K562 (cell line): ENCODE measurements at regions not wholly inside any gene's neighbourhood (a gene's known extent, or its start where the extent isn't known, plus 50 kb on each side); places are given as distances from the start of the nearest gene placed in this dataset.

Source experiments
- ATAC-seq: fragments of 200-7000 bp; cut with Tn5 transposase; 3 replicates; pipeline ENCODE4 v1.9.1; 2020; ENCODE audit warnings: moderate library complexity
- BruUV-seq: library from RNA; stranded (reverse); fragments of 400-500 nt; replicated peaks from 2 replicates; lab custom pipeline; 2021; lab: Mats Ljungman, UMichigan
- CTCF ChIA-PET: fragments of 300-600 bp; formaldehyde crosslinking; extraction: SDS; loops from one replicate; lab custom pipeline; 2021; ENCODE audit warnings: low intra/inter-chr PET ratio; lab: Yijun Ruan, JAX
- POLR2A ChIA-PET: fragments of 300-600, 350-650 bp; sonication (Branson Sonifier 250); formaldehyde crosslinking; extraction: SDS; loops from one replicate; lab custom pipeline; 2021; ENCODE audit warnings: antibody characterized with exemption, inconsistent platforms; lab: Yijun Ruan, JAX
- DNase-seq, 4 experiments: peaks; one replicate each; pipeline versions ENCODE4 v3.0.0 to v3.0.0-alpha.2; 2011 to 2018; ENCODE audit warnings: low spot score in 3 of 4, mixed read lengths in 3 of 4; ENCODE audit errors: extremely low read depth in 1 of 4
- FAIRE-seq: peaks from 2 replicates; lab custom pipeline; 2011; peaks lifted over from hg19 to GRCh38; lab: Jason Lieb, UNC
- H2AFZ ChIP-seq: 2 replicates; pipeline ENCODE4 v1.6.0; 2011; ENCODE audit warnings: low read depth, low read length, control low read depth, inconsistent platforms
- H3K27ac ChIP-seq: fragments of 200-600 bp; 3 replicates; pipeline ENCODE4 v1.8.0; 2011; ENCODE audit warnings: low read depth, mild to moderate bottlenecking, control low read depth, inconsistent platforms, low read length, moderate library complexity, mixed read lengths; ENCODE audit errors: extremely low read depth
- H3K27me3 ChIP-seq, 2 experiments: fragments of 300-600 bp in 1 of 2; 2 replicates in 1 of 2; 3 replicates in 1 of 2; pipeline versions ENCODE4 v1.6.0 to v1.8.0; 2011; ENCODE audit warnings: inconsistent platforms in 2 of 2, low read length in 2 of 2, mild to moderate bottlenecking in 1 of 2, mixed read lengths in 1 of 2, moderate library complexity in 1 of 2; ENCODE audit not compliant: control insufficient read depth in 2 of 2, insufficient read depth in 2 of 2
- H3K36me3 ChIP-seq: fragments of 300-600 bp; 3 replicates; pipeline ENCODE4 v1.8.0; 2011; ENCODE audit warnings: mild to moderate bottlenecking, low read length, inconsistent platforms; ENCODE audit not compliant: control insufficient read depth, insufficient read depth
- H3K4me1 ChIP-seq, 2 experiments: fragments of 200-600 bp in 1 of 2; replicated peaks in 1 of 2; 2 replicates in 1 of 2; 3 replicates in 1 of 2; pipeline versions ENCODE4 v1.5.1 to v1.8.0; 2011; ENCODE audit warnings: inconsistent platforms in 2 of 2, low read length in 2 of 2, mild to moderate bottlenecking in 1 of 2, mixed read lengths in 1 of 2, moderate library complexity in 1 of 2; ENCODE audit not compliant: control insufficient read depth in 2 of 2, insufficient read depth in 2 of 2
- H3K4me2 ChIP-seq: 2 replicates; pipeline ENCODE4 v1.6.1; 2011; ENCODE audit warnings: low read length, control low read depth, inconsistent platforms, mixed read lengths; ENCODE audit not compliant: insufficient read depth
- H3K4me3 ChIP-seq: fragments of 200-600 bp; sonication (generic), shearing (Covaris generic); 2 replicates; pipeline ENCODE4 v1.5.1; 2016; ENCODE audit warnings: control low read depth, inconsistent platforms
- H3K79me2 ChIP-seq: fragments of 200-600 bp; 3 replicates; pipeline ENCODE4 v1.8.0; 2011; ENCODE audit warnings: low read length, inconsistent platforms; ENCODE audit not compliant: control insufficient read depth, insufficient read depth
- H3K9ac ChIP-seq, 2 experiments: 2 replicates each; pipeline versions ENCODE4 v1.6.0 to v1.6.1; 2011; ENCODE audit warnings: low read depth in 2 of 2, low read length in 2 of 2, control low read depth in 1 of 2, inconsistent platforms in 1 of 2, mild to moderate bottlenecking in 1 of 2, mixed read lengths in 1 of 2; ENCODE audit not compliant: insufficient read depth in 1 of 2
- H3K9me1 ChIP-seq: one replicate; pipeline ENCODE4 v1.6.0; 2011; ENCODE audit warnings: inconsistent platforms, mild to moderate bottlenecking, low read length, moderate library complexity; ENCODE audit not compliant: control insufficient read depth, insufficient read depth
- H3K9me3 ChIP-seq: replicated peaks from 2 replicates; pipeline ENCODE4 v1.5.1; 2011; ENCODE audit warnings: low read depth, low read length, inconsistent platforms; ENCODE audit not compliant: control insufficient read depth, insufficient read depth
- H4K20me1 ChIP-seq: replicated peaks from 2 replicates; pipeline ENCODE4 v1.6.1; 2011; ENCODE audit warnings: low read length, inconsistent platforms, mixed read lengths; ENCODE audit not compliant: control insufficient read depth, insufficient read depth
- CHD2 ChIP-seq: IDR thresholded peaks from 2 replicates; pipeline ENCODE4 v1.6.1; 2011; ENCODE audit warnings: low read depth, low read length
- HNRNPH1 ChIP-seq: fragments of 200-400 bp; formaldehyde crosslinking; optimal IDR thresholded peaks from 2 replicates; pipeline ENCODE3; 2017; ENCODE audit warnings: low read depth, mild to moderate bottlenecking, low read length, moderate library complexity
- HSF4 ChIP-seq: fragments of 250-450 bp; sonication (Bioruptor Pico); IDR thresholded peaks from 2 replicates; pipeline ENCODE4 v2.1.2; 2022; ENCODE audit warnings: mild to moderate bottlenecking, moderate library complexity, borderline replicate concordance
- MTF1 ChIP-seq: fragments of 250-450 bp; sonication (Bioruptor Pico); IDR thresholded peaks from 2 replicates; pipeline ENCODE4 v1.9.0; 2021; ENCODE audit warnings: moderate library complexity, mild to moderate bottlenecking, inconsistent platforms, borderline replicate concordance
- PTTG1 ChIP-seq: fragments of 450-650 bp; IDR thresholded peaks from 2 replicates; pipeline ENCODE4 v1.6.1; 2016; ENCODE audit warnings: low read depth, mild to moderate bottlenecking, missing genetic modification characterization, missing compliant biosample characterization
- PURB ChIP-seq: sonication (generic); formaldehyde crosslinking; IDR thresholded peaks from 2 replicates; pipeline ENCODE4 v1.9.0; 2021; ENCODE audit warnings: low read depth, mild to moderate bottlenecking, missing genetic modification reagents
- STAT5B ChIP-seq: fragments of 250-450 bp; sonication (Bioruptor Pico); IDR thresholded peaks from 2 replicates; pipeline ENCODE4 v1.8.0; 2021; ENCODE audit warnings: mild to moderate bottlenecking, inconsistent platforms
- WHSC1 ChIP-seq: IDR thresholded peaks from one replicate; pipeline ENCODE4 v1.6.1; 2012; ENCODE audit warnings: low read length, control low read depth, inconsistent platforms
- WGBS: fragments of 100-300 bp; shearing (Covaris generic); methylation state at CpG from one replicate; pipeline ENCODE4 v1.1.6; 2016; ENCODE audit warnings: low coverage, mixed read lengths; ENCODE audit not compliant: insufficient coverage; ENCODE audit errors: missing lambda C conversion rate; 5-methylcytosine and 5-hydroxymethylcytosine counted together
- in situ Hi-C: fragments of 300-500 bp; cut with MboI; formaldehyde crosslinking; loops from 4 replicates; pipeline ENCODE4 v1.15.0; 2018; ENCODE audit warnings: inconsistent platforms, mixed read lengths
- intact Hi-C: fragments of 100-400 bp; cut with micrococcal nuclease; formaldehyde crosslinking; loops from 2 replicates; pipeline ENCODE4 v1.14.2; 2022
- TF ChIP-seq, protein P1 (sequence below): fragments of 450-650 bp; IDR thresholded peaks from 2 replicates; pipeline ENCODE4 v1.6.1; 2017; ENCODE audit warnings: mild to moderate bottlenecking, moderate library complexity
- TF ChIP-seq, protein P2 (sequence below): fragments of 450-650 bp; conservative IDR thresholded peaks from 2 replicates; pipeline ENCODE4 v1.6.1; 2016; ENCODE audit warnings: missing genetic modification characterization, low read depth, mild to moderate bottlenecking, missing compliant biosample characterization, moderate library complexity

DNA sequence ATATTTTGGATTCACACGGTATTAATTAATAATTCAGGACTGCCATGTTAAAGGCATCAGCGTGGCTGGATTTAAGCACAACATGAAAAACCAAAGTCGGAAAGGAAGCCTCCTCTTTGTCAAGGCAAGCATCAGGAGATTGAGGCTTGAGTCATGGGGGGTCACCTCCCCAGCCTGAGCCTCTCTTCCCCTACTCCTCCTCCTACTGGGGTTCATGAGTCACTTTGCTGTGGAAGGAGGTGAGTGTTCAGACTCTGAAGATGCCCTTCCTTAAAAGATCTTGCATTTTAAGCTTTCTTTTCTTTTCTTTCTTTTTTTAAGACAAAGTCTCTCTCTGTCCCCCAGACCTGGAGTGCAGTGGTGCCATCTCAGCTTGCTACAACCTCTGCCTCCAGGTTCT is 235.3 kb upstream of the USP9Y start:
- intact Hi-C loops, result no loop called here
- ChIA-PET CTCF (no interaction called here), POLR2A (no interaction called here)
- H3K4me2 ChIP-seq, result no peak overlapping the region
- H3K4me1 ChIP-seq, result no peaks in the 10 kb centered on the region
- H3K36me3 ChIP-seq, result no peaks in the 10 kb centered on the region
- in situ Hi-C loops, result no loop called here
- H3K9me1 ChIP-seq, result no peaks in the 10 kb centered on the region
- H3K79me2 ChIP-seq, result no peaks in the 10 kb centered on the region
- DNase-seq, result no peak
- no TSS peak for BruUV-seq
- no peaks in the 10 kb centered on the region for H3K27me3 ChIP-seq
- no peaks in the 10 kb centered on the region for H4K20me1 ChIP-seq
- no peak overlapping the region for H3K9ac ChIP-seq
- no peaks in the 10 kb centered on the region for H3K9me3 ChIP-seq
- no CpG with 5 or more reads among the region's 3 CpGs for WGBS
- H3K4me3 ChIP-seq, result no peak overlapping the region
- no peak for TF ChIP-seq HSF4 (CRISPR knock-in tag)
- TF ChIP-seq STAT5B (CRISPR knock-in tag), result no peak
- TF ChIP-seq PTTG1 (tag), result no peak
- TF ChIP-seq, protein P1, sequence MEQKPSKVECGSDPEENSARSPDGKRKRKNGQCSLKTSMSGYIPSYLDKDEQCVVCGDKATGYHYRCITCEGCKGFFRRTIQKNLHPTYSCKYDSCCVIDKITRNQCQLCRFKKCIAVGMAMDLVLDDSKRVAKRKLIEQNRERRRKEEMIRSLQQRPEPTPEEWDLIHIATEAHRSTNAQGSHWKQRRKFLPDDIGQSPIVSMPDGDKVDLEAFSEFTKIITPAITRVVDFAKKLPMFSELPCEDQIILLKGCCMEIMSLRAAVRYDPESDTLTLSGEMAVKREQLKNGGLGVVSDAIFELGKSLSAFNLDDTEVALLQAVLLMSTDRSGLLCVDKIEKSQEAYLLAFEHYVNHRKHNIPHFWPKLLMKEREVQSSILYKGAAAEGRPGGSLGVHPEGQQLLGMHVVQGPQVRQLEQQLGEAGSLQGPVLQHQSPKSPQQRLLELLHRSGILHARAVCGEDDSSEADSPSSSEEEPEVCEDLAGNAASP, result no peak
- no peak for TF ChIP-seq MTF1 (CRISPR knock-in tag)
- no peak for TF ChIP-seq CHD2
- no peak for TF ChIP-seq WHSC1
- no peak for TF ChIP-seq PURB (CRISPR knock-in tag)
- TF ChIP-seq, protein P2, sequence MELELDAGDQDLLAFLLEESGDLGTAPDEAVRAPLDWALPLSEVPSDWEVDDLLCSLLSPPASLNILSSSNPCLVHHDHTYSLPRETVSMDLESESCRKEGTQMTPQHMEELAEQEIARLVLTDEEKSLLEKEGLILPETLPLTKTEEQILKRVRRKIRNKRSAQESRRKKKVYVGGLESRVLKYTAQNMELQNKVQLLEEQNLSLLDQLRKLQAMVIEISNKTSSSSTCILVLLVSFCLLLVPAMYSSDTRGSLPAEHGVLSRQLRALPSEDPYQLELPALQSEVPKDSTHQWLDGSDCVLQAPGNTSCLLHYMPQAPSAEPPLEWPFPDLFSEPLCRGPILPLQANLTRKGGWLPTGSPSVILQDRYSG (tag), result no peak
- no peak for TF ChIP-seq HNRNPH1
- TF ChIP-seq, all 486 proteins: peak for 0
- Histone ChIP-seq H2AFZ (no peak overlapping the region), H3K27ac (no peak overlapping the region)
- FAIRE-seq (no peak), ATAC-seq (no peak)
